Spinal cord (tissue), 9 donors: ENCODE measurements at regions not wholly inside any gene's neighbourhood (a gene's known extent, or its start where the extent isn't known, plus 50 kb on each side); places are given as distances from the start of the nearest gene placed in this dataset.
A peak's percentile ranks its signal among the peaks of the same experiment; 100 is the strongest.

Experiments
- DNase-seq, 6 donors: peaks; one replicate each; pipeline versions ENCODE4 v3.0.0 to v3.0.0-alpha.2; 2013 to 2015; ENCODE audit warnings: low spot score in 6 of 6, low read depth in 4 of 6
- H3K27ac ChIP-seq: one replicate; pipeline ENCODE4 v1.5.1; 2013; ENCODE audit warnings: low read depth, low read length, control low read depth
- H3K27me3 ChIP-seq: one replicate; pipeline ENCODE4 v1.6.1; 2013; ENCODE audit warnings: low read length; ENCODE audit not compliant: control insufficient read depth, insufficient read depth
- H3K36me3 ChIP-seq: one replicate; pipeline ENCODE4 v1.6.1; 2013; ENCODE audit warnings: low read length; ENCODE audit not compliant: control insufficient read depth, insufficient read depth
- H3K4me1 ChIP-seq: one replicate; pipeline ENCODE4 v1.6.1; 2013; ENCODE audit warnings: low read length; ENCODE audit not compliant: control insufficient read depth, insufficient read depth
- H3K4me3 ChIP-seq: one replicate; pipeline ENCODE4 v1.5.1; 2013; ENCODE audit warnings: low read depth, low read length, control low read depth
- H3K9me3 ChIP-seq: one replicate; pipeline ENCODE4 v1.6.1; 2013; ENCODE audit warnings: low read length; ENCODE audit not compliant: control insufficient read depth, insufficient read depth
- WGBS: methylation state at CpG from one replicate; pipeline ENCODE4 v1.1.5; 2013; ENCODE audit warnings: missing lambda C conversion rate; ENCODE audit not compliant: insufficient coverage; 5-methylcytosine and 5-hydroxymethylcytosine counted together
- donor health status: healthy.

GRCh38 chr6:44676246-44676790, 288.8 kb downstream of the CDC5L start:
- Histone ChIP-seq H3K27me3 (no peaks in the 10 kb centered on the region), H3K4me1 (no peaks in the 10 kb centered on the region), H3K36me3 (no peaks in the 10 kb centered on the region), H3K27ac (no peak overlapping the region), H3K9me3 (no peaks in the 10 kb centered on the region), H3K4me3 (no peak overlapping the region)
- no peak for DNase-seq
- 91% methylated on average over 7 of the region's 8 CpGs for WGBS

- Histone ChIP-seq H3K36me3 (no peaks in the 10 kb centered on the region), H3K4me1 (peaks cover 3% of the 10 kb centered on the region), H3K4me3 (no peak overlapping the region), H3K27me3 (no peaks in the 10 kb centered on the region), H3K27ac (no peak overlapping the region), H3K9me3 (no peaks in the 10 kb centered on the region)
- WGBS, result 91% methylated on average over 6 of the region's 9 CpGs
- DNase-seq, result no peak
Measured at GRCh38 chr6:44676826-44677433, 289.4 kb downstream of the CDC5L start.

- Histone ChIP-seq H3K4me3 (no peak overlapping the region), H3K27me3 (no peaks in the 10 kb centered on the region), H3K36me3 (no peaks in the 10 kb centered on the region), H3K9me3 (no peaks in the 10 kb centered on the region), H3K4me1 (peaks cover 3% of the 10 kb centered on the region), H3K27ac (no peak overlapping the region)
- WGBS, result 92% methylated on average over 4 of the region's 9 CpGs
- DNase-seq, result no peak
Measured at GRCh38 chr6:44678252-44678935, 290.9 kb downstream of the CDC5L start.

DNA sequence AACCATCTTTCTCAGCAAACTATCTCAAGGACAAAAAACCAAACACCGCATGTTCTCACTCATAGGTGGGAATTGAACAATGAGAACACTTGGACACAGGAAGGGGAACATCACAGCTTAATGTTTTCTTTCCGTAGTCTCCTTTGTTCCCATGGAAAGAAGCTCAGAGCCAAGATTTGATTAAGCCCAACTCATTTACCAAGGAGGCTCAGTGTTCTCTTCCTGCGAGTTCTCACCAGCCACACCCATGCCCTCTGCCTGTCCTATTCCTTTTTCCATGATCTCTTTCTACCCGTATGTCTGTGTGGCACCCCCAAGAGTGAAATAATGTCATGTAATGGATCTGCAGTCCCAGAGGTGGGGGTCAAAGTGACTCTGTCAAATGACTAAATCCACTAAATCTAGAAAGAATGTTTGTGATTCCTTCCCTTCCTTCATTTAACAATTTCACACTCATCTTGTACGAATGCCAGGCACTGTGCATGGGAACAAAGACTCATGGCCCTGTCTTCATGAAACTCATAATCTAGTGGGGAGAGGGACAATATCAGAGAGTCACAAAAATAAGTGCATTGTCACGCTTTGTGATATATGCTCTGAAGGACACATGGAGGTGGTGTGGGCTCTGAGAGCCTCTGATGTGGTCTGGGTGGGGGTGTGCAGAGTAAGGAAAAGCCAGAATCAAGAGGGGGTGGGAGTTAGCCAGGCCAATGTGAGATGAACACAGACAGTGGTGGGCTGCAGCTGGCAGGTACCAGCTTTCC, 292.1 kb downstream of the CDC5L start:
- H3K9me3 ChIP-seq, result no peaks in the 10 kb centered on the region
- DNase-seq, result no peak
- H3K36me3 ChIP-seq, result no peaks in the 10 kb centered on the region
- no peaks in the 10 kb centered on the region for H3K27me3 ChIP-seq
- WGBS, result 70% methylated on average over 3 of the region's 6 CpGs
- peaks cover 3% of the 10 kb centered on the region for H3K4me1 ChIP-seq
- H3K27ac ChIP-seq, result no peak overlapping the region
- H3K4me3 ChIP-seq, result no peak overlapping the region

DNA sequence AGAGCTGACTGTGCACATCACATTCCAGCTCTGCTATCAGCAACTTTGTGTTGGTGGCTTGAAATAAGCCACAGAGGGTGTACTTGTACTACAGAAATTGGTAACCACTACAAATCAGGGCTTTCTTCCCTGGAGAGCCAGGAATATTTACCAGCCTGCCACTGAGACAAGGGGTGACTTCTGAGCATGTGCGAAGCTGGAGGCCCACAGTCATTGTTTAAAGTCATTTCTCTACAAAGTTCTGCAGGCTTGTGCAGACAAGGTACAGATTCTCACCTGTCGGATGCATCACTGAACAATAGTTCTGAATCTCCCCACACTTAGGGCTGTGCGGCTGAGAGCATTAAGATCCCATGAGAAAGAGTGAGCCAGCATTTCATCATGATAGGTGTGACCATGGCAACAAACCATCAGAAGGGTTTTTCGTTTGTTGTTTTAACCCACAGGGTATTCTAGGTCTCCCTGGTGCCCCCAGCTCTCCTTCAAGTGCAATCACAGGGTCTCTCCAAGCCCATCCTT, 292.8 kb downstream of the CDC5L start:
- Histone ChIP-seq H3K27me3 (no peaks in the 10 kb centered on the region), H3K36me3 (no peaks in the 10 kb centered on the region), H3K4me3 (no peak overlapping the region), H3K9me3 (no peaks in the 10 kb centered on the region), H3K4me1 (peaks cover 3% of the 10 kb centered on the region), H3K27ac (no peak overlapping the region)
- peak in 1 of 6 donors; percentile 39 for DNase-seq
- 64% methylated on average over 4 of the region's 4 CpGs for WGBS

DNA sequence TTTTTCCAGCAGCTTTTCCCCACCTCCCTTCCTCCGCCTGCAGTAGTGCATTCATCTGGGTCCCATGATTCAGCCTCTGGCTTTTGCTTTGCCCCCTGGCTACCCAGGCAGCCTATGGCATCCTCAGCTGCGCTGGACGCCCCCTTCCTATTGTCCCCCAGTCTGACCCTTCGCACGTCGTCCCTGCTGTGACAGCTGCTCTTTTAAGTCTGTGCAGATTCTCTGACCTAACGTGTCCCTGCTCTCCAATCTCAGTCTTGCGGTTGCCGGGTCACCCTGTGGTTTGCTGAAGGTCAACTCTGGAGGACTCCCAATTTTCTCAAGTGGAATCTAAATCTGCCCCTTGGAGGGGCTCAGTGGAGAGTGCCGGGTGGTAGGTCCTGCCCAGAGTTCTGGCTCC, 294.3 kb downstream of the CDC5L start:
- H3K36me3 ChIP-seq, result no peaks in the 10 kb centered on the region
- H3K4me1 ChIP-seq, result peaks cover 3% of the 10 kb centered on the region
- no peaks in the 10 kb centered on the region for H3K27me3 ChIP-seq
- no peak overlapping the region for H3K27ac ChIP-seq
- H3K9me3 ChIP-seq, result no peaks in the 10 kb centered on the region
- no peak for DNase-seq
- WGBS, result 38% methylated on average over 9 of the region's 10 CpGs
- H3K4me3 ChIP-seq, result no peak overlapping the region

DNA sequence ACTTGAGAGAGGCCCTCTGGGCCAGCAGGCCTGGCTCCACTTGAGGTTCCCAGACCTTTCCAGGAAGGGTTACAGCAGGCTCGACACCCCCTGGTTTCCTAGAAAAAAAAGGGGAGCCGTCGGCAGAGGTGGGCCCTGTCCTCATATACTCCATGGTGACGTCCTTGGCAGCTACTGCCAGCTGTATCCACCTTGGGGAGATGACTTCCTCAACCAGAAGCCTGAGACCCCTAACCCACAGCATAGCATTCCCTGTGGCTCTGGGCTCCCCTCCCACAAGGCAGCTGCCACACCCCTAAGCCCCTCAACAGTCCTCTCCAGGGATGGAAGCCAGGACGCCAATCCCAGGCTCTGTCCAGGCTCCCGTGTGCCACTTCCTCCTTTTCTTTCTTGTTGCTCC, 294.8 kb downstream of the CDC5L start:
- no peaks in the 10 kb centered on the region for H3K27me3 ChIP-seq
- WGBS, result 89% methylated on average over 4 of the region's 6 CpGs
- peaks cover 3% of the 10 kb centered on the region for H3K4me1 ChIP-seq
- DNase-seq, result no peak
- H3K9me3 ChIP-seq, result no peaks in the 10 kb centered on the region
- H3K36me3 ChIP-seq, result no peaks in the 10 kb centered on the region
- no peak overlapping the region for H3K4me3 ChIP-seq
- no peak overlapping the region for H3K27ac ChIP-seq

DNA sequence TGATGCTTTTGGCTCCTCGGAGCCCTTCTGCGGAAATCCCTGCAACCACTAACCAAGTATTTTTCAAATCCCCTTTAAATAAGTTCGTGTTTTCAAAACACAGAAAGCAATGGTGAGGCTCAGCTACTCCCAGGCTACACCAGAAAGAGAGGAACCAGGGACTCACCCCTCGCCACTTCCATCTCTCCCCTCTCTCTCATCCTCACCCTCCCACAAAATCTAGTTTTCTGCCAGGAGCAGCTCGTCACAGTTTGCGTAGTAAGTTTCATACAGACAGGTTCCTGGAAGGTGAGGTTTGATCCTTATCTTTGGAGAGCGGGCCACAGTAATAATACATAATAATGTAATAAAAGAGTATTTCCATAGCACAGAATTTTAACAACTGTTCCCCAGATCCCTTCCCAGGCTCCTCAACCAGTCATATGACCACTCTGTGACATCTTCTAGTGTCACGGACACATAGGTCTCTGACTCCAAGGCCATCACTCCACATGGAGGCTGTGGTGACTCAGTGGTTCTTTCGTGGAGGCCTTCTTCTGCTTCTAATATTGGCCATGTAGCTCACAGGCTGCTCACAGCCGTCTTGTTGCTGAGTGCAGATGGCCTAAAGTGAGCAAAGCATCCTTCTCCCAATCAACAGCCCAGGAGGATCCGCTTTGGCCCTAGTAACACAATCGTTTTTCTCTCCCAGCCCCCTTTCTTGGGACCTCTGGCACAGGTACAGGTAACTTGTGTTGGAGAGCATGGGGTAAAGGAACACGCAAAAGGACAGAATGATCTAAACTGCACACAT, 295.7 kb downstream of the CDC5L start:
- no peak for DNase-seq
- Histone ChIP-seq H3K27me3 (no peaks in the 10 kb centered on the region), H3K27ac (no peak overlapping the region), H3K9me3 (no peaks in the 10 kb centered on the region), H3K4me3 (no peak overlapping the region), H3K36me3 (no peaks in the 10 kb centered on the region), H3K4me1 (peaks cover 3% of the 10 kb centered on the region)
- WGBS, result 92% methylated on average over 7 of the region's 13 CpGs

DNA sequence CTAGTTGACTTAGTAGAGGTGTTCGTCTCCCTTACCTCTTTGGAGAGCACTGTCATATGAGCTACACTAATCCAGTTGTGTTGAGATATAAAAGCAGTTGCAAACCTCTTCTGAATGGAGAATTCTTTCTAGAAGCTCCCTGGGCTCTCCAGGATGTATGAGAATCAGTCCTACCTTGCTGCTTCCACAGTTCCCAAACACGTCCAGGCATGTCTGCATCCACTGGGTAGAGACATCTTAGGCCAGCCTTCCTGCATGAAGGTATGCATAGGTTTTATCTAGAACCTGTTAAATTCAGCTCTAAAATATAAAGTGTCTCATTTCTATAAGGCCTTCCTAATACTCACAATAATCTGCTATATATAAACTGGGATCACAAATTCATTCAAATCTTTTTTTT, 297.7 kb downstream of the CDC5L start:
- WGBS, result no CpG with 5 or more reads among the region's 2 CpGs
- DNase-seq, result no peak
- no peaks in the 10 kb centered on the region for H3K27me3 ChIP-seq
- H3K36me3 ChIP-seq, result no peaks in the 10 kb centered on the region
- no peak overlapping the region for H3K4me3 ChIP-seq
- H3K27ac ChIP-seq, result no peak overlapping the region
- peaks cover 1% of the 10 kb centered on the region for H3K9me3 ChIP-seq
- H3K4me1 ChIP-seq, result peaks cover 3% of the 10 kb centered on the region
